GM23338 (cell line): ENCODE measurements at regions not wholly inside any gene's neighbourhood (a gene's known extent, or its start where the extent isn't known, plus 50 kb on each side); places are given as distances from the start of the nearest gene placed in this dataset.
"Not testable (repeated sequence)": the region's sequence is repeated elsewhere in the genome, so short reads cannot be mapped to it uniquely, and the experiment has no call there.

Experiments
- ATAC-seq: fragments of 200-7000 bp; cut with Tn5 transposase; 3 replicates; pipeline ENCODE4 v1.9.1; 2020
- DNase-seq: peaks from one replicate; pipeline ENCODE4 v3.0.0-alpha.2; 2015; ENCODE audit warnings: low spot score
- H2AFZ ChIP-seq: fragments of 200-600 bp; sonication (generic); 2 replicates; pipeline ENCODE4 v1.8.0; 2016; ENCODE audit warnings: antibody characterized with exemption, mild to moderate bottlenecking, moderate library complexity
- H3F3A ChIP-seq: fragments of 200-600 bp; sonication (generic); replicated peaks from 2 replicates; pipeline ENCODE4 v1.8.0; 2017; ENCODE audit warnings: antibody characterized with exemption, mixed run types, low read depth
- H3K27ac ChIP-seq: fragments of 200-600 bp; sonication (generic); 2 replicates; pipeline ENCODE4 v1.6.1; 2016; ENCODE audit warnings: low read depth
- H3K27me3 ChIP-seq: fragments of 200-600 bp; sonication (generic); 2 replicates; pipeline ENCODE4 v1.8.0; 2016; ENCODE audit warnings: mild to moderate bottlenecking, mixed run types, moderate library complexity; ENCODE audit not compliant: insufficient read depth
- H3K36me3 ChIP-seq: fragments of 200-600 bp; sonication (generic); 2 replicates; pipeline ENCODE4 v1.8.0; 2016; ENCODE audit warnings: mild to moderate bottlenecking; ENCODE audit not compliant: insufficient read depth
- H3K4me1 ChIP-seq: fragments of 200-600 bp; sonication (generic); 2 replicates; pipeline ENCODE4 v1.8.0; 2016; ENCODE audit warnings: mild to moderate bottlenecking, moderate library complexity; ENCODE audit not compliant: insufficient read depth
- H3K4me2 ChIP-seq: fragments of 200-600 bp; sonication (generic); 2 replicates; pipeline ENCODE4 v1.7.1; 2017; ENCODE audit warnings: mixed run types
- H3K4me3 ChIP-seq: fragments of 200-600 bp; sonication (generic); 2 replicates; pipeline ENCODE4 v1.6.1; 2016; ENCODE audit warnings: mixed run types
- H3K79me2 ChIP-seq: fragments of 200-600 bp; sonication (generic); replicated peaks from 2 replicates; pipeline ENCODE4 v1.8.0; 2017; ENCODE audit warnings: mild to moderate bottlenecking; ENCODE audit not compliant: insufficient read depth
- H3K9me2 ChIP-seq: fragments of 200-600 bp; sonication (generic); 2 replicates; pipeline ENCODE4 v1.8.0; 2017; ENCODE audit not compliant: insufficient read depth
- H4K20me1 ChIP-seq: fragments of 200-600 bp; sonication (generic); replicated peaks from 2 replicates; pipeline ENCODE4 v1.8.0; 2017; ENCODE audit warnings: mild to moderate bottlenecking; ENCODE audit not compliant: insufficient read depth
- H3K27ac Mint-ChIP-seq: 2 replicates; pipeline ENCODE4 v1.8.0; 2020; ENCODE audit warnings: inconsistent platforms, mild to moderate bottlenecking, moderate library complexity, mixed read lengths
- H3K27me3 Mint-ChIP-seq: 3 replicates; pipeline ENCODE4 v1.8.0; 2022; ENCODE audit warnings: low read depth, mild to moderate bottlenecking, moderate library complexity, mixed read lengths, inconsistent platforms; ENCODE audit not compliant: insufficient read depth, poor library complexity
- H3K36me3 Mint-ChIP-seq: 3 replicates; pipeline ENCODE4 v1.8.0; 2021; ENCODE audit warnings: low read depth, mild to moderate bottlenecking, inconsistent platforms, moderate library complexity, mixed read lengths
- H3K4me1 Mint-ChIP-seq: 3 replicates; pipeline ENCODE4 v1.8.0; 2020; ENCODE audit warnings: mild to moderate bottlenecking, inconsistent platforms, mixed read lengths
- H3K4me3 Mint-ChIP-seq: 3 replicates; pipeline ENCODE4 v1.8.0; 2021; ENCODE audit warnings: moderate library complexity, mild to moderate bottlenecking, inconsistent platforms, mixed read lengths
- H3K9me3 Mint-ChIP-seq: 3 replicates; pipeline ENCODE4 v1.8.0; 2020; ENCODE audit warnings: moderate library complexity, mild to moderate bottlenecking, inconsistent platforms, mixed read lengths
- CTCF ChIP-seq, 2 experiments: fragments of 200-600 bp in 1 of 2; sonication (generic) in 1 of 2; conservative IDR thresholded peaks; 2 replicates each; pipeline versions ENCODE4 v1.5.1 to v1.6.1; 2016 to 2017; ENCODE audit warnings: antibody characterized with exemption in 2 of 2, low read depth in 2 of 2, mild to moderate bottlenecking in 2 of 2, moderate library complexity in 1 of 2
- ZNF462 ChIP-seq: fragments of 250-450 bp; sonication (Bioruptor Pico); IDR thresholded peaks from 2 replicates; pipeline ENCODE4 v1.5.0; 2020; ENCODE audit warnings: mild to moderate bottlenecking, moderate library complexity
- TF ChIP-seq, protein P1 (sequence below): IDR thresholded peaks from 2 replicates; pipeline ENCODE4 v1.6.1; 2016; ENCODE audit warnings: antibody characterized with exemption

DNA sequence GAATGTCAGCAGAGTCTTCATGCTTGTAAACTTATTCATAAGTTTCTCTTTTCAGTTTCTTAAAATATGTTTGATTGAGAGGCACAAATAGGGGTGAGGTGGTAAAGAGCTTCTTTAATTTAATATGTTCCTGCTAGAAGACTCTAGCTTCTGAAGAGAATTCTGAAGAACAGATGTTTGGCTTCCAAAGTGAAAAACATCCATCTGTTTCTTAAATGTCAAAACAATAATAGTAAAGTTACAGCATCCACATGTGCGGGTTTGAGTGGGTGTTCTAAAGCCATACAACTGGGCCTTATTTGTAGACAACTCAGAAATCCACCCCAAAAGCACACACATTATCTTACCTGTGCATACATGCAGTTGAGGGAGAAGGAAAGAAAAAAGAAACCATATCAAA is 144.0 kb upstream of the ADGRL4 start (continued):
- TF ChIP-seq ZNF462 (CRISPR knock-in tag) (no peak), CTCF (conservative IDR thresholded peaks at IDR 0.05; ENCODE audit: low read depth in 2 of 2) (no peak)
- TF ChIP-seq, protein P1, sequence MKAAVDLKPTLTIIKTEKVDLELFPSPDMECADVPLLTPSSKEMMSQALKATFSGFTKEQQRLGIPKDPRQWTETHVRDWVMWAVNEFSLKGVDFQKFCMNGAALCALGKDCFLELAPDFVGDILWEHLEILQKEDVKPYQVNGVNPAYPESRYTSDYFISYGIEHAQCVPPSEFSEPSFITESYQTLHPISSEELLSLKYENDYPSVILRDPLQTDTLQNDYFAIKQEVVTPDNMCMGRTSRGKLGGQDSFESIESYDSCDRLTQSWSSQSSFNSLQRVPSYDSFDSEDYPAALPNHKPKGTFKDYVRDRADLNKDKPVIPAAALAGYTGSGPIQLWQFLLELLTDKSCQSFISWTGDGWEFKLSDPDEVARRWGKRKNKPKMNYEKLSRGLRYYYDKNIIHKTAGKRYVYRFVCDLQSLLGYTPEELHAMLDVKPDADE = no peak

DNA sequence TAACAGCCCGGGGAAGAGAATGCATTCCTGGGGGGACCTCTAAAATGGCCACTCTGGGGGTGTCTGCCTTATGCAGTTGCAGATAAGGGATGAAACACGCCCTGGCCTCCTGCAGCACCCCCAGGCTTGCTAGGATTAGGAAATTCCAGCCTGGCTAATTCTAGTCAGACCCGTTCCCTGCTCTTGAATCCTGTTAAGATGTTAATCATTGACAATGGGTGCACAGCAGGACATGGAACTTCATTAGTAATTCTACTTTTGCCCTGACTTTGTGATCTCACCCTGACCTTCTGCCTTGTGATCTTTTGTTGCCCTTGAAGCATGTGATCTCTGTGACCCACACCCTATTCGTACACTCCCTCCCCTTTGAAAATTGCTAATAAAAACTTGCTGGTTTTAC is 131.7 kb upstream of the ADGRL4 start:
- H3K4me1 Mint-ChIP-seq, H3K4me1 ChIP-seq, H3F3A ChIP-seq, H2AFZ ChIP-seq, H3K4me3 Mint-ChIP-seq, H3K4me3 ChIP-seq, H3K36me3 ChIP-seq, H4K20me1 ChIP-seq, ATAC-seq, H3K27me3 ChIP-seq, H3K79me2 ChIP-seq, H3K27me3 Mint-ChIP-seq, H3K27ac ChIP-seq, H3K4me2 ChIP-seq, H3K9me2 ChIP-seq: not testable (repeated sequence)
- peak; percentile 67 for DNase-seq
- Mint-ChIP-seq H3K9me3 (peaks cover 43% of the 10 kb centered on the region), H3K27ac (peak overlapping the region; percentile 84; the same call in 1 of the 2 replicates), H3K36me3 (peaks cover 35% of the 10 kb centered on the region; the same call in 2 of the 3 replicates)
